ENCODE measurements at regions not wholly inside any gene's neighbourhood (a gene's known extent, or its start where the extent isn't known, plus 50 kb on each side); places are given as distances from the start of the nearest gene placed in this dataset.

GRCh38 chr1:57633056-57633455 lies 209.2 kb upstream of the DAB1 start:
- no peak for TF ChIP-seq TAF1 (IDR thresholded peaks at IDR 0.05; ENCODE audit: borderline replicate concordance, insufficient read depth, low read length)
- no peak for TF ChIP-seq POLR2AphosphoS5 (IDR thresholded peaks at IDR 0.05; ENCODE audit: low read depth, low read length)
- TF ChIP-seq SIN3A (IDR thresholded peaks at IDR 0.05; ENCODE audit: borderline replicate concordance, insufficient read depth, low read length): no peak
- TF ChIP-seq REST (IDR thresholded peaks at IDR 0.05; ENCODE audit: insufficient read depth in 1 of 2, low read depth in 2 of 2, low read length in 2 of 2): no peak
